ENCODE measurements at regions not wholly inside any gene's neighbourhood (a gene's known extent, or its start where the extent isn't known, plus 50 kb on each side); places are given as distances from the start of the nearest gene placed in this dataset.

DNA sequence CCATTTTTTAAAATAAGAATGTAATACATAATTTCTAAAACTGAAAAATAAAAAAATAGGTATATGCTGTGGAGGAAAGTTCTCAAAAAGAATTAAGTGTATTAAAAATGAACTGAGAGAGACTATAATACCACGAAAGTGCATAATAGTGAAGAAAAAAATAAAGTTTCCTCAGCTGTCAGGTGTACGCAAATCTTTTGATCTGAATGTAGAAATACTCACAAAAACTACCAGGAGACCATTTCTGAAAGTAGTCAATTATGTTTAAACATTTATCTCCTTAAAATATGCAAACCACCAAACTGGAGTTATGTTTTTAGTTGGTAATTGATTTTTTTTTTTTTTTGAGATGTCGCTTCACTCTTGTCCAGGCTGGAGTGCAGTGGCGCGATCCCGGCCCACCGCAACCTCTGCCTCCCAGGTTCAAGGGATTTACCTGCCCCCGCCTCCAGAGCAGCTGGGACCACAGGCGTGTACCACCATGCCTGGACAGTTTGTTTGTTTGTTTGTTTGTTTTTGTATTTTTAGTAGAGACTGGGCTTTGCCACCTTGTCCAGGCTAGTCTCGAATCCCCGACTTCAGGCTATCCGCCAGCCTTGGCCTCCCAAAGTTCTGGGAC, 1169.2 kb upstream of the B3GALT2 start:
- no peak overlapping the region for H3K4me3 ChIP-seq (replicated peaks; ENCODE audit: low read depth, low read length)
- TF ChIP-seq, protein P1, sequence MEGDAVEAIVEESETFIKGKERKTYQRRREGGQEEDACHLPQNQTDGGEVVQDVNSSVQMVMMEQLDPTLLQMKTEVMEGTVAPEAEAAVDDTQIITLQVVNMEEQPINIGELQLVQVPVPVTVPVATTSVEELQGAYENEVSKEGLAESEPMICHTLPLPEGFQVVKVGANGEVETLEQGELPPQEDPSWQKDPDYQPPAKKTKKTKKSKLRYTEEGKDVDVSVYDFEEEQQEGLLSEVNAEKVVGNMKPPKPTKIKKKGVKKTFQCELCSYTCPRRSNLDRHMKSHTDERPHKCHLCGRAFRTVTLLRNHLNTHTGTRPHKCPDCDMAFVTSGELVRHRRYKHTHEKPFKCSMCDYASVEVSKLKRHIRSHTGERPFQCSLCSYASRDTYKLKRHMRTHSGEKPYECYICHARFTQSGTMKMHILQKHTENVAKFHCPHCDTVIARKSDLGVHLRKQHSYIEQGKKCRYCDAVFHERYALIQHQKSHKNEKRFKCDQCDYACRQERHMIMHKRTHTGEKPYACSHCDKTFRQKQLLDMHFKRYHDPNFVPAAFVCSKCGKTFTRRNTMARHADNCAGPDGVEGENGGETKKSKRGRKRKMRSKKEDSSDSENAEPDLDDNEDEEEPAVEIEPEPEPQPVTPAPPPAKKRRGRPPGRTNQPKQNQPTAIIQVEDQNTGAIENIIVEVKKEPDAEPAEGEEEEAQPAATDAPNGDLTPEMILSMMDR (IDR thresholded peaks at IDR 0.05; ENCODE audit: low read length, missing control alignments): no peak
- DNase-seq (ENCODE audit: low read depth): no peak

DNA sequence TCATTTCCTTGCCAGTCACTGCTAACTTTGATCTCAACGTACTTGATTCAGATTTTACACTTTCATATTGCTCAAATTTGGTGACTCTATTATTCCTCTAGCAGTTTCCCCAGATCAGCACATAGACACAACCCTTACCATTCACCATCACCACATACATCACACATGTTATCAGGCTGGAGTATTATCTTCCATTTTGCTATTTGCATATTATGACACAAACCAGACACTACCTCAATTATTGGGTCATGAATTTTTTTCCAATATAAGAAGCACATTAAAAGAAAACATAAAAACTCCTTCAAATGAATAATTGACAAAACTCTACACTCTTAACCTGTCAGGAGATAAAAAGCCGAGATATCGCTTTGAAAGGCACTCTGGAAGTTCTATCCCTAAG, 1166.7 kb upstream of the B3GALT2 start:
- TF ChIP-seq, protein P1 (IDR thresholded peaks at IDR 0.05; ENCODE audit: low read length, missing control alignments): no peak
- no peak for DNase-seq (ENCODE audit: low read depth)
- no peak overlapping the region for H3K4me3 ChIP-seq (replicated peaks; ENCODE audit: low read depth, low read length)

- no peak overlapping the region for H3K4me3 ChIP-seq (replicated peaks; ENCODE audit: low read depth, low read length)
- TF ChIP-seq, protein P1 (IDR thresholded peaks at IDR 0.05; ENCODE audit: low read length, missing control alignments): no peak
- no peak for DNase-seq (ENCODE audit: low read depth)
Measured at GRCh38 chr1:194347200-194347599, 1160.8 kb upstream of the B3GALT2 start.

DNA sequence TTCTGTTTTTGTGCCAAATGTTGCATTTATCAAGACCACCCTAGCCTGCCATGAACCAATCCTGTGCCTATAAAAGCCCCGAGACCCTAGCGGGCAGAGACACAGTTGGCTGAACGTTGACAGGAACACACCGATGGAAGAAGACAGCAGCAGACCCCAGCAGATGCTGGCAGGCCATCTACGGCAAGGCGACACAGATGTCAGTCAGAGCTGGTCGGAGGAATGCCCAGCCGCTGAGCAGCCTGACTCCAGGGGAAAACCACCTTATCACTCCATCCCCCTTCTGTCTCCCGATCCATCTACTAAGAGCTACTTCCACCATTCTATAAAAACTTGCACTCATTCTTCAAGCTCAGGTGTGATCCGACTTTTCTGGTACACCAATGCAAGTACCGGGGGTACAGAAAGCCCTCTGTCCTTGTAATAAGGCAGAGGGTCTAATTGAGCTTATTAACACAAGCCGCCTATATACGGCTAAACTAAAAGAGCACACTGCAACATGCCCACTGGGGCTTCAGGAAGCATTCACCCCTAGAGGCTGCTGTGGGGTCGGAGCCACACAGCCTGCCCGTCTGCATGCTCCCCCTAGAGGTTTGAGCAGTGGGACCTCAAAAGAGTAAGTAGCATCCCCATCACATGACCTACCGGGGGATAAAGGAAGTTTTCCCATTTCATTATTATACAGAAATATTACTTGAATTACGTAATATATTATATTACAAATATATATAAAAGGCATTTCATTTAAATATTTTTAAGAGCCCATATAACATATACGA, 1156.3 kb upstream of the B3GALT2 start:
- TF ChIP-seq, protein P1 (IDR thresholded peaks at IDR 0.05; ENCODE audit: low read length, missing control alignments): no peak

GRCh38 chr1:194341587-194341986, 1155.2 kb upstream of the B3GALT2 start:
- no peak overlapping the region for H3K4me3 ChIP-seq (replicated peaks; ENCODE audit: low read depth, low read length)
- no peak for DNase-seq (ENCODE audit: low read depth)

More for the DNA sequence above, 1156.3 kb upstream of the B3GALT2 start:
- DNase-seq (ENCODE audit: low read depth): no peak
- H3K4me3 ChIP-seq (replicated peaks; ENCODE audit: low read depth, low read length): no peak overlapping the region

GRCh38 chr1:194339471-194339870, 1153.1 kb upstream of the B3GALT2 start:
- TF ChIP-seq, protein P1 (IDR thresholded peaks at IDR 0.05; ENCODE audit: low read length, missing control alignments): no peak
- no peak overlapping the region for H3K4me3 ChIP-seq (replicated peaks; ENCODE audit: low read depth, low read length)
- DNase-seq (ENCODE audit: low read depth): no peak

More at GRCh38 chr1:194341587-194341986, 1155.2 kb upstream of the B3GALT2 start:
- TF ChIP-seq, protein P1 (IDR thresholded peaks at IDR 0.05; ENCODE audit: low read length, missing control alignments): no peak
